B cell (primary cell): ENCODE measurements at regions not wholly inside any gene's neighbourhood (a gene's known extent, or its start where the extent isn't known, plus 50 kb on each side); places are given as distances from the start of the nearest gene placed in this dataset.

Experiments used
- ATAC-seq: fragments of 200-7000 bp; cut with Tn5 transposase; one replicate; pipeline ENCODE4 v1.10.0; 2021; ENCODE audit warnings: low read depth, mild to moderate bottlenecking, moderate number of reproducible peaks, moderate library complexity
- CTCF ChIA-PET: fragments of 350-600 bp; sonication (Branson Sonifier 250); formaldehyde crosslinking; loops from one replicate; lab custom pipeline; 2021; ENCODE audit warnings: antibody characterized with exemption, inconsistent platforms; lab: Charles Lee
- POLR2A ChIA-PET: fragments of 350-600 bp; sonication (Branson Sonifier 250); formaldehyde crosslinking; loops from one replicate; lab custom pipeline; 2021; ENCODE audit warnings: antibody characterized with exemption; lab: Charles Lee
- DNase-seq: peaks from one replicate; pipeline ENCODE4 v3.0.0; 2013
- H2AFZ ChIP-seq: 2 replicates; pipeline ENCODE4 v1.6.1; 2012; ENCODE audit warnings: mild to moderate bottlenecking, low read depth, low read length; ENCODE audit not compliant: insufficient read depth, poor library complexity, severe bottlenecking
- H3K27ac ChIP-seq, 2 donors: 1 replicate in 1 of 2; 2 replicates in 1 of 2; pipeline ENCODE4 v1.5.1; 2012 to 2013; ENCODE audit warnings: low read length in 2 of 2, mild to moderate bottlenecking in 2 of 2, moderate library complexity in 1 of 2
- H3K27me3 ChIP-seq, 4 experiments: fragments of 200-600 bp in 1 of 4; sonication (generic) in 1 of 4; replicated peaks in 1 of 4; 1 replicate in 2 of 4; 2 replicates in 2 of 4; pipeline versions ENCODE4 v1.6.1 to v1.7.0; 2013 to 2016; ENCODE audit warnings: low read length in 3 of 4, mild to moderate bottlenecking in 2 of 4, mixed read lengths in 1 of 4, moderate library complexity in 1 of 4; ENCODE audit not compliant: insufficient read depth in 4 of 4, control insufficient read depth in 3 of 4; ENCODE audit errors: control extremely low read depth in 1 of 4
- H3K36me3 ChIP-seq, 2 experiments: replicated peaks in 1 of 2; 1 replicate in 1 of 2; 2 replicates in 1 of 2; pipeline versions ENCODE4 v1.6.1 to v1.7.1; 2013; ENCODE audit warnings: low read length in 1 of 2; ENCODE audit not compliant: insufficient read depth in 2 of 2, control insufficient read depth in 1 of 2; ENCODE audit errors: control extremely low read depth in 1 of 2, extremely low read depth in 1 of 2
- H3K4me1 ChIP-seq, 2 donors: fragments of 200-600 bp in 1 of 2; sonication (generic) in 1 of 2; 1 replicate in 1 of 2; 2 replicates in 1 of 2; pipeline versions ENCODE4 v1.5.1 to v1.6.1; 2013 to 2017; ENCODE audit warnings: low read length in 2 of 2; ENCODE audit not compliant: control insufficient read depth in 2 of 2, insufficient read depth in 2 of 2
- H3K4me2 ChIP-seq: replicated peaks from 2 replicates; pipeline ENCODE3; 2012; ENCODE audit warnings: mild to moderate bottlenecking, low read depth, low read length; ENCODE audit not compliant: poor library complexity, severe bottlenecking
- H3K4me3 ChIP-seq, 5 experiments: fragments of 200-600 bp in 1 of 5; sonication (generic) in 1 of 5; 1 replicate in 3 of 5; 2 replicates in 2 of 5; pipeline versions ENCODE4 v1.5.1 to v1.7.0; 2011 to 2016; ENCODE audit warnings: low read length in 4 of 5, mild to moderate bottlenecking in 4 of 5, low read depth in 2 of 5, control low read depth in 1 of 5, moderate library complexity in 1 of 5; ENCODE audit not compliant: insufficient read depth in 1 of 5; ENCODE audit errors: control extremely low read depth in 1 of 5, extremely low read depth in 1 of 5
- H3K79me2 ChIP-seq: fragments of 200-600 bp; sonication (generic); one replicate; pipeline ENCODE4 v1.6.0; 2016; ENCODE audit warnings: low read length; ENCODE audit not compliant: control insufficient read depth, insufficient read depth
- H3K9ac ChIP-seq: fragments of 200-600 bp; sonication (generic); 2 replicates; pipeline ENCODE4 v1.6.1; 2017; ENCODE audit warnings: mild to moderate bottlenecking, low read length, moderate library complexity
- H3K9me3 ChIP-seq, 3 donors: one replicate each; pipeline versions ENCODE4 v1.6.1 to v1.7.1; 2013; ENCODE audit warnings: low read length in 2 of 3; ENCODE audit not compliant: control insufficient read depth in 2 of 3, insufficient read depth in 1 of 3; ENCODE audit errors: control extremely low read depth in 1 of 3
- H4K20me1 ChIP-seq: 2 replicates; pipeline ENCODE4 v1.6.0; 2012; ENCODE audit warnings: mild to moderate bottlenecking, low read length; ENCODE audit not compliant: insufficient read depth, control insufficient read depth, poor library complexity, severe bottlenecking
- H3K27ac Mint-ChIP-seq: one replicate; pipeline ENCODE4 v1.8.0; 2021; ENCODE audit warnings: mixed read lengths
- H3K27me3 Mint-ChIP-seq: one replicate; pipeline ENCODE4 v1.8.0; 2021; ENCODE audit warnings: mixed read lengths
- H3K4me1 Mint-ChIP-seq: one replicate; pipeline ENCODE4 v1.8.0; 2021; ENCODE audit warnings: mixed read lengths
- H3K4me3 Mint-ChIP-seq: one replicate; pipeline ENCODE4 v1.8.0; 2021; ENCODE audit warnings: mixed read lengths
- H3K9me3 Mint-ChIP-seq: one replicate; pipeline ENCODE4 v1.8.0; 2022; ENCODE audit warnings: mixed read lengths; ENCODE audit not compliant: insufficient read depth
- EZH2 ChIP-seq: IDR thresholded peaks from 2 replicates; pipeline ENCODE4 v1.6.1; 2012; ENCODE audit warnings: borderline replicate concordance, low read depth, mild to moderate bottlenecking, moderate library complexity, low read length; ENCODE audit not compliant: insufficient read depth, poor library complexity, severe bottlenecking
- WGBS: methylation state at CpG from one replicate; pipeline ENCODE4 v1.1.5; 2013; ENCODE audit warnings: missing lambda C conversion rate; ENCODE audit not compliant: insufficient coverage; 5-methylcytosine and 5-hydroxymethylcytosine counted together
- intact Hi-C: fragments of 100-400 bp; cut with micrococcal nuclease; formaldehyde crosslinking; loops from one replicate; pipeline ENCODE4 v1.10.0; 2022
- TF ChIP-seq, protein P1 (sequence below): fragments of 200-600 bp; IDR thresholded peaks from one replicate; pipeline ENCODE4 v1.8.0; 2022; ENCODE audit warnings: antibody characterized with exemption, mild to moderate bottlenecking

DNA sequence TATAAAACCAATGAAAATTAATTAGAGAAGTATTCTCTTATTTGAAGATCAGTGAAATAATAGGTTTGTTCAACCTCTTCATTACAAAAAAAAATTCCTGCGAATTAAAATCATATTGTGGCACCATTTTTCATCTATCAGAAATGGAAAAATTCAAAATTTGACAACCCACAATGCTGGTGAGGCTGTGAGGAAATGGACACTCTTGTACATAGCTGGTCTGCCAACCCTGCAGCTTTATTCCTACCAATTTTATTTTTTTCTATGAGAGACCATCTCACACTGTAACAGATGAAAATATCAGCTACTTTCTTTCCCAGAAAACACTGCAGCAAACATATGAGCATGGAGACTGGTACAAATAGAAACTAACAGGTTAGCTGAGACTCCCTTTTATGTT, 208.8 kb upstream of the SEMA3E start:
- Mint-ChIP-seq H3K9me3 (peaks cover 2% of the 10 kb centered on the region), H3K27ac (no peak overlapping the region), H3K27me3 (no peaks in the 10 kb centered on the region), H3K4me1 (no peaks in the 10 kb centered on the region), H3K4me3 (no peak overlapping the region)
- Histone ChIP-seq H3K9ac (no peak overlapping the region), H2AFZ (no peak overlapping the region), H3K4me3 (no peak overlapping the region), H4K20me1 (no peaks in the 10 kb centered on the region), H3K27ac (no peak overlapping the region), H3K79me2 (no peaks in the 10 kb centered on the region), H3K27me3 (no peaks in the 10 kb centered on the region), H3K4me1 (no peaks in the 10 kb centered on the region), H3K9me3 (no peaks in the 10 kb centered on the region), H3K36me3 (no peaks in the 10 kb centered on the region), H3K4me2 (no peak overlapping the region)
- CTCF ChIA-PET = no interaction called here
- intact Hi-C loops = no loop called here
- ATAC-seq (no peak), DNase-seq (no peak)
- whole genome bisulfite sequencing = 40% methylated on average over 1 of the region's 1 CpG
- POLR2A ChIA-PET = no interaction called here
- TF ChIP-seq, protein P1, sequence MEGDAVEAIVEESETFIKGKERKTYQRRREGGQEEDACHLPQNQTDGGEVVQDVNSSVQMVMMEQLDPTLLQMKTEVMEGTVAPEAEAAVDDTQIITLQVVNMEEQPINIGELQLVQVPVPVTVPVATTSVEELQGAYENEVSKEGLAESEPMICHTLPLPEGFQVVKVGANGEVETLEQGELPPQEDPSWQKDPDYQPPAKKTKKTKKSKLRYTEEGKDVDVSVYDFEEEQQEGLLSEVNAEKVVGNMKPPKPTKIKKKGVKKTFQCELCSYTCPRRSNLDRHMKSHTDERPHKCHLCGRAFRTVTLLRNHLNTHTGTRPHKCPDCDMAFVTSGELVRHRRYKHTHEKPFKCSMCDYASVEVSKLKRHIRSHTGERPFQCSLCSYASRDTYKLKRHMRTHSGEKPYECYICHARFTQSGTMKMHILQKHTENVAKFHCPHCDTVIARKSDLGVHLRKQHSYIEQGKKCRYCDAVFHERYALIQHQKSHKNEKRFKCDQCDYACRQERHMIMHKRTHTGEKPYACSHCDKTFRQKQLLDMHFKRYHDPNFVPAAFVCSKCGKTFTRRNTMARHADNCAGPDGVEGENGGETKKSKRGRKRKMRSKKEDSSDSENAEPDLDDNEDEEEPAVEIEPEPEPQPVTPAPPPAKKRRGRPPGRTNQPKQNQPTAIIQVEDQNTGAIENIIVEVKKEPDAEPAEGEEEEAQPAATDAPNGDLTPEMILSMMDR = no peak
- no peak for TF ChIP-seq EZH2

DNA sequence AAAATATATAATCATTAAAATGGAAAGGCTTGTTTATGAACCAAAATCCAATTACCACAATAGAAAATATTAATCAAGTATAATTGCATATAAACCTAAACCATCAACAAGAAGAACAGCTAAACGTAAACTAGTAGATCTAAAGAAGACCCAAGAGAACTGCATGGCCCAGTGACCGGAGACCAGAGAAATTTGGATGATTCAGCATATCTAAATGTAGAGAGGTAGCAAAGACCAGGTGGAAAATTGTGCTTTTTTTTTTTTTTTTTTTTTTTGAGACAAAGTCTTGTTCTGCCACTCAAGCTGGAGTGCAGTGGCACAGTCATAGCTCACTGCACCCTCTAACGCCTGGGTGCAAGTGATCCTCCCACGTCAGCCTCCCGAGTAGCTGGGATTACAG, 207.2 kb upstream of the SEMA3E start:
- Histone ChIP-seq H3K4me1 (no peaks in the 10 kb centered on the region), H3K27ac (no peak overlapping the region), H3K9ac (no peak overlapping the region), H3K4me3 (no peak overlapping the region), H3K36me3 (no peaks in the 10 kb centered on the region), H4K20me1 (no peaks in the 10 kb centered on the region), H3K9me3 (no peaks in the 10 kb centered on the region), H3K4me2 (no peak overlapping the region), H3K27me3 (no peaks in the 10 kb centered on the region), H2AFZ (no peak overlapping the region), H3K79me2 (no peaks in the 10 kb centered on the region)
- no peak for TF ChIP-seq EZH2
- TF ChIP-seq, protein P1 = no peak
- H3K9me3 Mint-ChIP-seq = no peaks in the 10 kb centered on the region
- no peak overlapping the region for H3K4me3 Mint-ChIP-seq
- ChIA-PET POLR2A (no interaction called here), CTCF (no interaction called here)
- H3K27ac Mint-ChIP-seq = no peak overlapping the region
- ATAC-seq (no peak), DNase-seq (no peak)
- intact Hi-C loops = no loop called here
- WGBS = no CpG with 5 or more reads among the region's 5 CpGs
- no peaks in the 10 kb centered on the region for H3K27me3 Mint-ChIP-seq
- H3K4me1 Mint-ChIP-seq = no peaks in the 10 kb centered on the region
